Mesenchymal stem cell (in vitro differentiated cells and primary cell): ENCODE measurements at regions not wholly inside any gene's neighbourhood (a gene's known extent, or its start where the extent isn't known, plus 50 kb on each side); places are given as distances from the start of the nearest gene placed in this dataset.

Experiments
- DNase-seq: peaks from one replicate; pipeline ENCODE4 v3.0.0-alpha.2; 2013
- H2AFZ ChIP-seq: one replicate; pipeline ENCODE4 v1.6.1; 2013; ENCODE audit warnings: low read depth, mild to moderate bottlenecking, control low read depth, inconsistent platforms, low read length, moderate library complexity
- H2AK5ac ChIP-seq: 2 replicates; pipeline ENCODE4 v1.6.1; 2013; ENCODE audit warnings: low read length, moderate library complexity, mild to moderate bottlenecking, inconsistent platforms; ENCODE audit not compliant: severe bottlenecking
- H2BK120ac ChIP-seq: one replicate; pipeline ENCODE4 v1.6.1; 2013; ENCODE audit warnings: low read depth, mild to moderate bottlenecking, inconsistent platforms, low read length, moderate library complexity
- H2BK12ac ChIP-seq, 2 experiments: one replicate each; pipeline ENCODE4 v1.6.1; 2013; ENCODE audit warnings: inconsistent platforms in 2 of 2, low read length in 2 of 2, mild to moderate bottlenecking in 2 of 2, moderate library complexity in 2 of 2, control low read depth in 1 of 2
- H2BK15ac ChIP-seq: one replicate; pipeline ENCODE4 v1.6.1; 2013; ENCODE audit warnings: mild to moderate bottlenecking, low read depth, inconsistent platforms; ENCODE audit not compliant: poor library complexity, severe bottlenecking
- H2BK5ac ChIP-seq: 2 replicates; pipeline ENCODE4 v1.6.1; 2013; ENCODE audit warnings: low read depth, mild to moderate bottlenecking, low read length, control low read depth, inconsistent platforms; ENCODE audit not compliant: poor library complexity, severe bottlenecking
- H3K14ac ChIP-seq, 2 experiments: one replicate each; pipeline ENCODE4 v1.6.1; 2013; ENCODE audit warnings: inconsistent platforms in 2 of 2, low read length in 2 of 2, control low read depth in 1 of 2, mild to moderate bottlenecking in 1 of 2, moderate library complexity in 1 of 2
- H3K18ac ChIP-seq, 2 experiments: one replicate each; pipeline ENCODE4 v1.6.1; 2013; ENCODE audit warnings: inconsistent platforms in 2 of 2, low read length in 2 of 2, control low read depth in 1 of 2, low read depth in 1 of 2, mild to moderate bottlenecking in 1 of 2
- H3K23ac ChIP-seq, 2 experiments: one replicate each; pipeline ENCODE4 v1.6.1; 2013; ENCODE audit warnings: inconsistent platforms in 2 of 2, low read length in 2 of 2, mild to moderate bottlenecking in 2 of 2, moderate library complexity in 2 of 2, control low read depth in 1 of 2
- H3K27ac ChIP-seq: 2 replicates; pipeline ENCODE4 v1.5.1; 2013; ENCODE audit warnings: mild to moderate bottlenecking, moderate library complexity, low read length, control low read depth, inconsistent platforms; ENCODE audit not compliant: poor library complexity, severe bottlenecking
- H3K27me3 ChIP-seq, 2 experiments: 2 replicates each; pipeline versions ENCODE4 v1.6.1 to v1.7.0; 2013; ENCODE audit warnings: low read length in 2 of 2, mild to moderate bottlenecking in 2 of 2, moderate library complexity in 2 of 2, control low read depth in 1 of 2, inconsistent platforms in 1 of 2; ENCODE audit not compliant: control insufficient read depth in 1 of 2, insufficient read depth in 1 of 2
- H3K36me3 ChIP-seq, 2 experiments: 2 replicates each; pipeline versions ENCODE4 v1.6.1 to v1.7.0; 2013; ENCODE audit warnings: low read length in 2 of 2, control low read depth in 1 of 2, inconsistent platforms in 1 of 2, low read depth in 1 of 2, mild to moderate bottlenecking in 1 of 2; ENCODE audit not compliant: insufficient read depth in 2 of 2, control insufficient read depth in 1 of 2
- H3K4ac ChIP-seq, 2 experiments: one replicate each; pipeline ENCODE4 v1.6.1; 2013; ENCODE audit warnings: inconsistent platforms in 2 of 2, low read length in 2 of 2, mild to moderate bottlenecking in 2 of 2, moderate library complexity in 2 of 2, control low read depth in 1 of 2, low read depth in 1 of 2
- H3K4me1 ChIP-seq: 2 replicates; pipeline ENCODE4 v1.6.1; 2013; ENCODE audit warnings: low read depth, low read length, control low read depth; ENCODE audit not compliant: control insufficient read depth, insufficient read depth
- H3K4me2 ChIP-seq: 2 replicates; pipeline ENCODE4 v1.6.1; 2013; ENCODE audit warnings: low read length, mild to moderate bottlenecking, inconsistent platforms; ENCODE audit not compliant: poor library complexity, severe bottlenecking
- H3K4me3 ChIP-seq, 2 experiments: 2 replicates each; pipeline versions ENCODE4 v1.5.1 to v1.7.0; 2013; ENCODE audit warnings: low read length in 2 of 2, mild to moderate bottlenecking in 2 of 2, control low read depth in 1 of 2, low read depth in 1 of 2; ENCODE audit not compliant: insufficient read depth in 1 of 2
- H3K79me1 ChIP-seq: replicated peaks from 2 replicates; pipeline ENCODE4 v1.6.1; 2013; ENCODE audit warnings: mild to moderate bottlenecking, control low read depth, low read length, inconsistent platforms; ENCODE audit not compliant: poor library complexity, severe bottlenecking
- H3K9ac ChIP-seq: 2 replicates; pipeline ENCODE4 v1.7.0; 2013; ENCODE audit warnings: mild to moderate bottlenecking, low read length, moderate library complexity
- H3K9me3 ChIP-seq: 2 replicates; pipeline ENCODE4 v1.7.0; 2013; ENCODE audit warnings: mild to moderate bottlenecking, low read length; ENCODE audit not compliant: control insufficient read depth
- H4K8ac ChIP-seq: one replicate; pipeline ENCODE4 v1.6.1; 2013; ENCODE audit warnings: inconsistent platforms, mild to moderate bottlenecking, low read length, moderate library complexity
- H4K91ac ChIP-seq: one replicate; pipeline ENCODE4 v1.6.1; 2013; ENCODE audit warnings: mild to moderate bottlenecking, low read length, inconsistent platforms
- WGBS: methylation state at CpG from one replicate; pipeline ENCODE4 v1.1.7; 2013; ENCODE audit warnings: mixed read lengths; 5-methylcytosine and 5-hydroxymethylcytosine counted together

DNA sequence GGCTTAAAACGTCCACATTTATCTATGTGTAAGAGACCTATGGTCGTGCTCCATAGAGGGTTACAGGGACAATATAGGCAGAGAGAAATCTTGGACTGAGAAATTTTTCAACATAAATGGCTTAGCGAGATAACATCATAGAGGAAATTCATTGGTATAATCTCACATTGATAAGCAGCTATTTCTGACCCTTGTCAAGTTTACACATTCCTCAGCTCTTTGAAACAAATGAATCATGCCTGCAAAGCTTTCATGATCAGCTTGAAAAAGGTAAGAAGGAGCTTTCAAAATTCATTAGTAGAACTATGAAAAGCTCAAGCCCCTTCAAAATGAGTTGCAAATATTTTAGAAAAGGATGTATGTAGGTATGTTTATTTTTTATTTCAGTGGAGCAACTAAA, 478.8 kb downstream of the NEBL start:
- Histone ChIP-seq H3K79me1 (no peaks in the 10 kb centered on the region), H3K27me3 (no peaks in the 10 kb centered on the region), H2BK120ac (no peak overlapping the region), H3K4ac (no peak overlapping the region), H3K4me1 (no peaks in the 10 kb centered on the region), H3K27ac (no peak overlapping the region), H3K23ac (no peak overlapping the region), H2BK12ac (no peak overlapping the region), H2AFZ (no peak overlapping the region), H3K9me3 (no peaks in the 10 kb centered on the region), H4K8ac (no peak overlapping the region), H3K36me3 (no peaks in the 10 kb centered on the region), H2AK5ac (no peak overlapping the region), H3K9ac (no peak overlapping the region), H3K14ac (no peak overlapping the region), H4K91ac (no peak overlapping the region), H2BK15ac (no peak overlapping the region), H3K18ac (no peak overlapping the region), H2BK5ac (no peak overlapping the region), H3K4me2 (no peak overlapping the region), H3K4me3 (no peak overlapping the region)
- WGBS: 38% methylated on average over 2 of the region's 3 CpGs
- DNase-seq: no peak

DNA sequence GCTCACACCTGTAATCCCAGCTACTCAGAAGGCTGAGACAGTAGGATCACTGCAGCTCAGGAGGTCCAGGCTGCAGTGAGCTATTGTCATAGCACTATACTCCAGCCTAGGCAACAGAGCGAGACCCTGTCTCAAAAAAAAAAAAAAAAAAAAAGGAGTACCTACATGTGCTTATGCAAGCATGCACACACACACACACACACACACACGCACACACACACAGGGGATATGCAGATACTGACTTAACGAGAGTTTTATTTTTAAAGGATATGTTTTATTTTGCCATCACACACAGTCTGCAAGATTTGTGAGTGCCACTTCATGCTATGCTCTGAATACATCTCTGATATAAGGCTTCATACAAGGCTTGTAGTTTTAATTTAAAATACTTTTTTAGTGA, 479.3 kb downstream of the NEBL start:
- H3K4me2 ChIP-seq: no peak overlapping the region
- H2AFZ ChIP-seq: no peak overlapping the region
- H3K9me3 ChIP-seq: no peaks in the 10 kb centered on the region
- no peak overlapping the region for H3K14ac ChIP-seq
- no peak overlapping the region for H4K91ac ChIP-seq
- no peak overlapping the region for H2BK15ac ChIP-seq
- H3K4me3 ChIP-seq: no peak overlapping the region
- H3K36me3 ChIP-seq: no peaks in the 10 kb centered on the region
- DNase-seq: no peak
- H2BK12ac ChIP-seq: no peak overlapping the region
- no peak overlapping the region for H2AK5ac ChIP-seq
- H3K27me3 ChIP-seq: no peaks in the 10 kb centered on the region
- H4K8ac ChIP-seq: no peak overlapping the region
- no peak overlapping the region for H3K23ac ChIP-seq
- no peak overlapping the region for H3K18ac ChIP-seq
- no peak overlapping the region for H3K4ac ChIP-seq
- H3K79me1 ChIP-seq: no peaks in the 10 kb centered on the region
- H2BK5ac ChIP-seq: no peak overlapping the region
- H3K27ac ChIP-seq: no peak overlapping the region
- no peak overlapping the region for H2BK120ac ChIP-seq
- H3K9ac ChIP-seq: no peak overlapping the region
- WGBS: no CpG with 5 or more reads among the region's 3 CpGs
- no peaks in the 10 kb centered on the region for H3K4me1 ChIP-seq

DNA sequence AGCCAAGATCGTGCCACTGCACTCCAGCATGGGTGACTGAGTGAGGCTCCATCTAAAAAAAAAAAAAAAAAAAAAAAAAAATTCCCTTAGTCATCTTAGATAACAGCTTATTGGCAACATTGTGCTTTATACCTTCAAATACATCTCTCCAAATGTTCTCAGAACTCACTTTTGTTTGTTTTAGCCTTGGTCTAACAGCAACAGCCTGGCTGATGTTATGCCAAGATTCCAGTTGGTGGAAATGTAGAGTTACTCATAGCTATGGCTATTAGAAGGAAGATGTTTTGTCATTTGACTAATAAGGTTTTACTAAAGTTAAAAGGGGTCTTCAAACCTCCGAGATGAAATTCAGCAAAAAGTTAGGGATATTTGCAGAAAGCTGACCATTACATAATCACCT, 481.4 kb downstream of the NEBL start:
- H3K27me3 ChIP-seq: no peaks in the 10 kb centered on the region
- no peak overlapping the region for H4K91ac ChIP-seq
- H4K8ac ChIP-seq: no peak overlapping the region
- H2AK5ac ChIP-seq: no peak overlapping the region
- no peak overlapping the region for H3K14ac ChIP-seq
- DNase-seq: no peak
- no peak overlapping the region for H2BK12ac ChIP-seq
- H3K79me1 ChIP-seq: no peaks in the 10 kb centered on the region
- H3K18ac ChIP-seq: no peak overlapping the region
- H3K4me3 ChIP-seq: no peak overlapping the region
- no peaks in the 10 kb centered on the region for H3K36me3 ChIP-seq
- H3K4me1 ChIP-seq: no peaks in the 10 kb centered on the region
- H3K4ac ChIP-seq: no peak overlapping the region
- no peak overlapping the region for H2AFZ ChIP-seq
- no peak overlapping the region for H3K23ac ChIP-seq
- no peak overlapping the region for H2BK15ac ChIP-seq
- H2BK5ac ChIP-seq: no peak overlapping the region
- 86% methylated on average over 1 of the region's 2 CpGs for WGBS
- no peak overlapping the region for H2BK120ac ChIP-seq
- H3K9me3 ChIP-seq: peaks cover 4% of the 10 kb centered on the region
- H3K9ac ChIP-seq: no peak overlapping the region
- H3K4me2 ChIP-seq: no peak overlapping the region
- H3K27ac ChIP-seq: no peak overlapping the region

DNA sequence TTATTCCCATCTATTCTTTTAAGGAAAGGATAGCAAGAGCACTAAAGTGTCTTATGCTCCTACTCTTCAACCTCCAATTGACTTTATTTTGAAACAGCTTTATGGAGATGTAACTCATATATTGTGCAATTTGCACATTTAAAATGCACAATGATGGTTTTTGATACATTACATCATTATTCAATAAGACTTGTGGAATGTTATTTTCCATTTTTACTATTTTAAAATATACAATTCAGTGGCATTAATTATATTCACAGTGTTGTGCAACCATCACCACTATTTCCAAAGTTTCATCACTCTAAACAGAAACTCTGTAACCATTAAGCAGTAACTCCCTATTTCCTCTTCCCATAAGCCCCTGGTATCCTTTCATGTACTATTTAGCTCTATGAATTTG, 489.8 kb downstream of the NEBL start:
- peaks cover 11% of the 10 kb centered on the region for H3K9me3 ChIP-seq
- no peak overlapping the region for H3K23ac ChIP-seq
- H3K27ac ChIP-seq: no peak overlapping the region
- H3K4me1 ChIP-seq: no peaks in the 10 kb centered on the region
- no peaks in the 10 kb centered on the region for H3K27me3 ChIP-seq
- no peak overlapping the region for H2BK12ac ChIP-seq
- H2AK5ac ChIP-seq: no peak overlapping the region
- H3K14ac ChIP-seq: no peak overlapping the region
- no peak overlapping the region for H3K18ac ChIP-seq
- DNase-seq: peak; percentile 1
- no peak overlapping the region for H4K91ac ChIP-seq
- H3K4ac ChIP-seq: no peak overlapping the region
- H4K8ac ChIP-seq: no peak overlapping the region
- H3K36me3 ChIP-seq: no peaks in the 10 kb centered on the region
- H3K4me3 ChIP-seq: no peak overlapping the region
- H3K79me1 ChIP-seq: no peaks in the 10 kb centered on the region
- H2BK5ac ChIP-seq: no peak overlapping the region
- no peak overlapping the region for H2BK120ac ChIP-seq
- H3K4me2 ChIP-seq: no peak overlapping the region
- H2AFZ ChIP-seq: no peak overlapping the region
- H3K9ac ChIP-seq: no peak overlapping the region
- H2BK15ac ChIP-seq: no peak overlapping the region
